ENCODE measurements at regions not wholly inside any gene's neighbourhood (a gene's known extent, or its start where the extent isn't known, plus 50 kb on each side); places are given as distances from the start of the nearest gene placed in this dataset.

- Mint-ChIP-seq H3K4me1 (ENCODE audit: insufficient read depth, unreplicated experiment) (peaks cover 44% of the 10 kb centered on the region), H3K9me3 (ENCODE audit: unreplicated experiment) (peaks cover 5% of the 10 kb centered on the region), H3K27me3 (ENCODE audit: insufficient read depth, unreplicated experiment) (no peaks in the 10 kb centered on the region), H3K4me3 (ENCODE audit: unreplicated experiment) (peak overlapping the region; percentile 58), H3K36me3 (ENCODE audit: insufficient read depth, unreplicated experiment) (no peaks in the 10 kb centered on the region), H3K27ac (ENCODE audit: low read depth, unreplicated experiment) (peak overlapping the region; percentile 94)
- intact Hi-C loops (cut with micrococcal nuclease) = loop anchor here (1.0 to 5.0 kb wide), 3 partner anchors 43 to 102 kb away; no protein-coding TSS in a partner anchor
- DNase-seq (ENCODE audit: unreplicated experiment) = peak; percentile 89
- TSS peak; percentile 91 for BruUV-seq (replicated peaks)
- no peak for TF ChIP-seq CTCF (IDR thresholded peaks at IDR 0.05; ENCODE audit: unreplicated experiment)
- ChIA-PET POLR2A (interaction anchor here (0.7 to 3.3 kb wide), 23 partner anchors 10 to 110 kb away, joined by 3 to 29 read pairs (median 4); no protein-coding TSS in a partner anchor), CTCF (interaction anchor here (0.9 to 1.4 kb wide), 3 partner anchors 88 to 200 kb away, joined by 3 to 7 read pairs (median 4); no protein-coding TSS in a partner anchor)
Measured at GRCh38 chr12:46473634-46474329, 101.2 kb upstream of the SLC38A2 start.

- TSS peak; percentile 98 for BruUV-seq (replicated peaks)
- peak overlapping the region; percentile 58 for H3K4me3 Mint-ChIP-seq (ENCODE audit: unreplicated experiment)
- DNase-seq (ENCODE audit: unreplicated experiment) = peak; percentile 65
- no peaks in the 10 kb centered on the region for H3K27me3 Mint-ChIP-seq (ENCODE audit: insufficient read depth, unreplicated experiment)
- ChIA-PET POLR2A (interaction anchor here (0.5 to 3.3 kb wide), 18 partner anchors 10 to 110 kb away, joined by 3 to 29 read pairs (median 5); no protein-coding TSS in a partner anchor), CTCF (interaction anchor here (0.9 to 1.9 kb wide), 2 partner anchors 11 to 87 kb away, joined by 3 to 5 read pairs; no protein-coding TSS in a partner anchor)
- no peaks in the 10 kb centered on the region for H3K36me3 Mint-ChIP-seq (ENCODE audit: insufficient read depth, unreplicated experiment)
- peaks cover 5% of the 10 kb centered on the region for H3K9me3 Mint-ChIP-seq (ENCODE audit: unreplicated experiment)
- TF ChIP-seq CTCF (IDR thresholded peaks at IDR 0.05; ENCODE audit: unreplicated experiment) = no peak
- H3K4me1 Mint-ChIP-seq (ENCODE audit: insufficient read depth, unreplicated experiment) = peaks cover 42% of the 10 kb centered on the region
- H3K27ac Mint-ChIP-seq (ENCODE audit: low read depth, unreplicated experiment) = peak overlapping the region; percentile 94
- intact Hi-C loops (cut with micrococcal nuclease) = loop anchor here (1.0 to 5.0 kb wide), 3 partner anchors 43 to 102 kb away; no protein-coding TSS in a partner anchor
Measured at GRCh38 chr12:46472893-46473633, 100.5 kb upstream of the SLC38A2 start.

GRCh38 chr12:46472144-46472705, 99.7 kb upstream of the SLC38A2 start:
- no peak for TF ChIP-seq CTCF (IDR thresholded peaks at IDR 0.05; ENCODE audit: unreplicated experiment)
- BruUV-seq (replicated peaks) = no TSS peak
- no peaks in the 10 kb centered on the region for H3K36me3 Mint-ChIP-seq (ENCODE audit: insufficient read depth, unreplicated experiment)
- H3K9me3 Mint-ChIP-seq (ENCODE audit: unreplicated experiment) = peaks cover 5% of the 10 kb centered on the region
- H3K4me1 Mint-ChIP-seq (ENCODE audit: insufficient read depth, unreplicated experiment) = peaks cover 34% of the 10 kb centered on the region
- POLR2A ChIA-PET = interaction anchor here (0.5 to 3.1 kb wide), 5 partner anchors 10 to 101 kb away, joined by 3 to 22 read pairs (median 3); no protein-coding TSS in a partner anchor
- peak overlapping the region; percentile 94 for H3K27ac Mint-ChIP-seq (ENCODE audit: low read depth, unreplicated experiment)
- peak overlapping the region; percentile 12 for H3K4me3 Mint-ChIP-seq (ENCODE audit: unreplicated experiment)
- no peaks in the 10 kb centered on the region for H3K27me3 Mint-ChIP-seq (ENCODE audit: insufficient read depth, unreplicated experiment)
- CTCF ChIA-PET = interaction anchor here (0.7 to 1.9 kb wide), 2 partner anchors 11 to 22 kb away, joined by 3 to 5 read pairs; no protein-coding TSS in a partner anchor
- intact Hi-C loops (cut with micrococcal nuclease) = loop anchor here (5.0 kb wide), 1 partner anchor 85 kb away; no protein-coding TSS in a partner anchor
- no peak for DNase-seq (ENCODE audit: unreplicated experiment)
